Stimulated activated naive B cell treated with anti-CD40 and anti-IgM and Interleukin-4, amounts not matched to agents 10 μg/mL and 1 μg/mL and 100 μg/mL, for 72 hours (primary cell): ENCODE measurements at regions not wholly inside any gene's neighbourhood (a gene's known extent, or its start where the extent isn't known, plus 50 kb on each side); places are given as distances from the start of the nearest gene placed in this dataset.
"Not testable (repeated sequence)": the region's sequence is repeated elsewhere in the genome, so short reads cannot be mapped to it uniquely, and the experiment has no call there.

ENCODE experiments used
- ATAC-seq, 2 donors: fragments of 150-1000 bp; cut with Tn5 transposase; replicated peaks; 2 replicates each; pipeline ENCODE4 v1.10.0; 2021; ENCODE audit warnings: moderate library complexity in 1 of 2
- DNase-seq: peaks from one replicate; pipeline ENCODE4 v3.0.0; 2021
- H3K27ac Mint-ChIP-seq: one replicate; pipeline ENCODE4 v1.8.0; 2022; ENCODE audit warnings: mild to moderate bottlenecking, mixed read lengths
- H3K27me3 Mint-ChIP-seq, 2 donors: one replicate each; pipeline ENCODE4 v1.8.0; 2022; ENCODE audit warnings: mixed read lengths in 2 of 2
- H3K36me3 Mint-ChIP-seq, 2 donors: one replicate each; pipeline ENCODE4 v1.8.0; 2022; ENCODE audit warnings: mixed read lengths in 2 of 2, mild to moderate bottlenecking in 1 of 2
- H3K4me1 Mint-ChIP-seq, 2 donors: one replicate each; pipeline ENCODE4 v1.8.0; 2022; ENCODE audit warnings: mixed read lengths in 2 of 2, mild to moderate bottlenecking in 1 of 2
- H3K4me3 Mint-ChIP-seq, 2 donors: one replicate each; pipeline ENCODE4 v1.8.0; 2022; ENCODE audit warnings: mild to moderate bottlenecking in 2 of 2, mixed read lengths in 2 of 2, moderate library complexity in 1 of 2
- H3K9me3 Mint-ChIP-seq, 2 donors: one replicate each; pipeline ENCODE4 v1.8.0; 2022; ENCODE audit warnings: mixed read lengths in 2 of 2, mild to moderate bottlenecking in 1 of 2

- no peaks in the 10 kb centered on the region for H3K36me3 Mint-ChIP-seq
- no peak overlapping the region for H3K27ac Mint-ChIP-seq
- no peaks in the 10 kb centered on the region for H3K4me1 Mint-ChIP-seq
- no peak for ATAC-seq
- H3K9me3 Mint-ChIP-seq: peaks cover 5 to 7% of the 10 kb centered on the region in 2 donors
- no peak for DNase-seq
- no peak overlapping the region for H3K4me3 Mint-ChIP-seq
- H3K27me3 Mint-ChIP-seq: no peaks in the 10 kb centered on the region
These were observed 315.1 kb upstream of the DKK2 start for GRCh38 chr4:107351196-107351595.

- DNase-seq (no peak), ATAC-seq (no peak)
- H3K27ac Mint-ChIP-seq: no peak overlapping the region
- no peaks in the 10 kb centered on the region for H3K27me3 Mint-ChIP-seq
- H3K4me1 Mint-ChIP-seq: no peaks in the 10 kb centered on the region
- H3K4me3 Mint-ChIP-seq: no peak overlapping the region
- no peaks in the 10 kb centered on the region for H3K36me3 Mint-ChIP-seq
- peaks cover 5 to 7% of the 10 kb centered on the region in 2 donors for H3K9me3 Mint-ChIP-seq
These were observed 313.6 kb upstream of the DKK2 start for GRCh38 chr4:107349732-107350131.

- no peak overlapping the region for H3K27ac Mint-ChIP-seq
- H3K36me3 Mint-ChIP-seq: no peaks in the 10 kb centered on the region
These were observed 313.2 kb upstream of the DKK2 start for GRCh38 chr4:107349266-107349665.

GRCh38 chr4:107348188-107349050 lies 312.3 kb upstream of the DKK2 start:
- Mint-ChIP-seq H3K4me3 (no peak overlapping the region), H3K36me3 (no peaks in the 10 kb centered on the region), H3K9me3 (no peaks in the 10 kb centered on the region), H3K4me1 (no peaks in the 10 kb centered on the region), H3K27me3 (no peaks in the 10 kb centered on the region), H3K27ac (no peak overlapping the region)
- no peak for DNase-seq
- no peak for ATAC-seq

More at GRCh38 chr4:107349266-107349665, 313.2 kb upstream of the DKK2 start:
- no peak for DNase-seq
- Mint-ChIP-seq H3K27me3 (no peaks in the 10 kb centered on the region), H3K9me3 (peaks cover 5 to 7% of the 10 kb centered on the region in 2 donors), H3K4me3 (no peak overlapping the region), H3K4me1 (no peaks in the 10 kb centered on the region)
- ATAC-seq: no peak

- H3K27ac Mint-ChIP-seq: no peak overlapping the region
- peaks cover 3 to 7% of the 10 kb centered on the region in 2 donors for H3K9me3 Mint-ChIP-seq
- H3K27me3 Mint-ChIP-seq: no peaks in the 10 kb centered on the region
- ATAC-seq (no peak), DNase-seq (no peak)
- no peaks in the 10 kb centered on the region for H3K36me3 Mint-ChIP-seq
- no peaks in the 10 kb centered on the region for H3K4me1 Mint-ChIP-seq
- H3K4me3 Mint-ChIP-seq: no peak overlapping the region
These were observed 297.4 kb upstream of the DKK2 start for GRCh38 chr4:107333518-107333917.

GRCh38 chr4:107332656-107333055 lies 296.5 kb upstream of the DKK2 start:
- not testable (repeated sequence) for H3K4me3 Mint-ChIP-seq, H3K27me3 Mint-ChIP-seq, DNase-seq, H3K36me3 Mint-ChIP-seq, ATAC-seq, H3K27ac Mint-ChIP-seq, H3K4me1 Mint-ChIP-seq
- H3K9me3 Mint-ChIP-seq: peaks cover 7 to 13% of the 10 kb centered on the region in 2 donors

- no peaks in the 10 kb centered on the region for H3K27me3 Mint-ChIP-seq
- no peak for ATAC-seq
- no peak overlapping the region for H3K27ac Mint-ChIP-seq
- peaks cover 7 to 13% of the 10 kb centered on the region in 2 donors for H3K9me3 Mint-ChIP-seq
- no peak overlapping the region for H3K4me3 Mint-ChIP-seq
- no peak for DNase-seq
- H3K4me1 Mint-ChIP-seq: no peaks in the 10 kb centered on the region
- H3K36me3 Mint-ChIP-seq: no peaks in the 10 kb centered on the region
These were observed 294.8 kb upstream of the DKK2 start for GRCh38 chr4:107330916-107331315.

DNA sequence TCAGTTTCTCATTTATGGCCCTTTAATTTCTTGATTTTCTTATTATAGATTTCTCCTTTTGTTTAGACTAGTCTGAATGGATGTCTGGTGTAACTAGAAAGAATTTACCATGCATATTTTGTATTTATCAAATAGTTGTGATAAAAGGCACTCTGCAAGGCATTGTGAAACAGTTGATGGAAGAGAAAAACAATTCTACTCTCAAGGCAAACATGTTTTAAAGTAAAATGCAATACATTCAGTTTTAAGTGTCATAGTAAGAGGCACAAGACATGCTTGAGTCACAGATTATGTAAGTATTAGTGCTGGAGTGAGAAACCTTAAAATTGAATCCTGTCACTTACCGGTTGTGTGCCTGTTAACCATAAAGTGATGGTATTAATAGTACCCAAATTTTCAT lies 283.3 kb upstream of the DKK2 start:
- Mint-ChIP-seq H3K36me3 (no peaks in the 10 kb centered on the region), H3K27me3 (no peaks in the 10 kb centered on the region), H3K9me3 (peaks cover 0 to 3% of the 10 kb centered on the region in 2 donors), H3K4me3 (no peak overlapping the region), H3K4me1 (no peaks in the 10 kb centered on the region), H3K27ac (no peak overlapping the region)
- ATAC-seq: no peak
- no peak for DNase-seq

GRCh38 chr4:107318078-107318477 lies 282.0 kb upstream of the DKK2 start:
- Mint-ChIP-seq H3K27me3 (no peaks in the 10 kb centered on the region), H3K4me1 (no peaks in the 10 kb centered on the region), H3K27ac (no peak overlapping the region), H3K4me3 (no peak overlapping the region), H3K9me3 (peaks cover 0 to 3% of the 10 kb centered on the region in 2 donors), H3K36me3 (no peaks in the 10 kb centered on the region)
- DNase-seq: no peak
- no peak for ATAC-seq

DNA sequence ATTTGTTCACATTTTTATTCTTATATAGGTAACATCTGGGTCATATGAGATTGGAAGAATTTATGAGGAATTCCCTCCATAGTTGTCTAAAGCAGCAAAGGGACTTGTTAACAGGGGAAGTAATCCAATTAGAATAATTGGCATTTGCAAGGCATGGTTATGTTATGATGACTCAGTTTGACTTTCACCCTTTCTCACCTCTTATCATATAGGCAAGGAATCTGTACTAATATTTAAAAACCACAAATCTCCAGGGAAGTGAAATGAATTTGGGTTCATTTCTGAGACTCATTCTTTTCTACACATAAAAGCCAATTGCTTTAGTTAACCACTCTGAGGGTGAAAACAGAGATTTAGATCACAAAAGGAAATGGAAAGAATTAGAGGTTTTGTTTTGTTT lies 281.5 kb upstream of the DKK2 start:
- Mint-ChIP-seq H3K9me3 (peaks cover 0 to 3% of the 10 kb centered on the region in 2 donors), H3K27ac (no peak overlapping the region), H3K27me3 (no peaks in the 10 kb centered on the region), H3K36me3 (no peaks in the 10 kb centered on the region), H3K4me3 (no peak overlapping the region), H3K4me1 (no peaks in the 10 kb centered on the region)
- ATAC-seq: no peak
- DNase-seq: no peak

DNA sequence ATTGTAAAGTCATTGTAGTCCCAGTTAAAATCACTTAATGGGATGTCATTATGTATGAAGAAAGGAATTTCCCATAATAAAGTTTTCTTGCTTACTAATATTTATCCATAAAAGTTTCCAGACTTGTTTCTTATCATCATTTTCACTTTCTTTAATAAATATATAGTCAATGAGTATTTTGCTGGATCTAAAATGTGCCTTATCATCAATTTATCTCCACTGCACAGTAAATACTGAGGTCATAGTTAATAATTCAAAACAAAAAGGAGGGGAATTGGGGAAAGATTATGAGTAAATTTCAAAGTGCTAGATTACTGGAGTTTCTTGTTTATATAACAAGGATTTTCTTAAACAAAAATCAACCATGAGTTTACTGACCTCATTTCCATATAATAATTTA lies 279.5 kb upstream of the DKK2 start:
- no peaks in the 10 kb centered on the region for H3K4me1 Mint-ChIP-seq
- no peaks in the 10 kb centered on the region for H3K9me3 Mint-ChIP-seq
- DNase-seq: no peak
- no peak overlapping the region for H3K4me3 Mint-ChIP-seq
- no peak for ATAC-seq
- no peaks in the 10 kb centered on the region for H3K36me3 Mint-ChIP-seq
- no peak overlapping the region for H3K27ac Mint-ChIP-seq
- H3K27me3 Mint-ChIP-seq: no peaks in the 10 kb centered on the region

DNA sequence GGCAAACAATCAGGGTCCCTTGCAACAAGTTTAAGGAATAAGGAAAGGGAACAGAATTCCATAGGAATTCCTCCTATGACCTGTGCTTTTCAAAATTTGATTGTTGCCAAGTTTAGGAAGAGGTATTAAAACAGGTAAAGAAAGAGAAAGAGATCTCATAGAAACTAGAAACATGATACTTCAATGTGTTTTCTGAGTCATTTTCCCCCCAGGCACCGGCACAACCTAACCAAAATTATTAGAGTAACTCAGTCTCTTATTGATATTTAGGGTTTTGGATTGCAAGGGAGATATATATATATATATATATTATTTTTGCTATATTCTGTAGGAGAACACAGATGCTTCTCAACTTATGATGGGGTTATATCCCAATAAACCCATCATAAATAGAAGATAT lies 278.0 kb upstream of the DKK2 start:
- Mint-ChIP-seq H3K36me3 (no peaks in the 10 kb centered on the region), H3K27me3 (no peaks in the 10 kb centered on the region), H3K27ac (no peak overlapping the region), H3K4me1 (no peaks in the 10 kb centered on the region), H3K4me3 (no peak overlapping the region), H3K9me3 (no peaks in the 10 kb centered on the region)
- no peak for ATAC-seq
- DNase-seq: no peak

DNA sequence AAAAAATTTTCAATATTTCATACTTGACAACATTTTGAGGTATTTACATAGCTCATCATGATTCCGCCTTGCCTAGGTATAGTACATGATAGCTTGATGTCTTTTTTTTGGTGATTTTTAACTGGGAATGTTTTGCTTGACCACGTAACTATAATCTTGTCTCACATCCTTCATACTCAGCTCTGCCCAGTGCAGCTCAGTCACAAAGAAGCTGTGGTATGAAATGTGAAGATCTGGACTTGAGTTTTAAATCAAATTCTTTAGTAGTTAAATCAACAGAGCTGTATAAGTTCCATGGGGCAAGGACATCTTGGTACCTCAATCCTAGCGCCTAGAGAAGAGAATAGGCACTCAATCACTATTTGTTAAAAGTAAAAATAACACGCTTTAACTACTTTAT lies 276.3 kb upstream of the DKK2 start:
- no peak for DNase-seq

GRCh38 chr4:107304699-107305286 lies 268.7 kb upstream of the DKK2 start:
- H3K4me1 Mint-ChIP-seq: no peaks in the 10 kb centered on the region
- no peaks in the 10 kb centered on the region for H3K9me3 Mint-ChIP-seq
- H3K27ac Mint-ChIP-seq: no peak overlapping the region
- no peak overlapping the region for H3K4me3 Mint-ChIP-seq
- ATAC-seq (no peak), DNase-seq (no peak)
- no peaks in the 10 kb centered on the region for H3K36me3 Mint-ChIP-seq
- no peaks in the 10 kb centered on the region for H3K27me3 Mint-ChIP-seq

More for the DNA sequence above, 276.3 kb upstream of the DKK2 start:
- H3K36me3 Mint-ChIP-seq: no peaks in the 10 kb centered on the region
- ATAC-seq: no peak
- H3K9me3 Mint-ChIP-seq: no peaks in the 10 kb centered on the region
- H3K4me1 Mint-ChIP-seq: no peaks in the 10 kb centered on the region
- H3K27me3 Mint-ChIP-seq: no peaks in the 10 kb centered on the region
- no peak overlapping the region for H3K4me3 Mint-ChIP-seq
- no peak overlapping the region for H3K27ac Mint-ChIP-seq

DNA sequence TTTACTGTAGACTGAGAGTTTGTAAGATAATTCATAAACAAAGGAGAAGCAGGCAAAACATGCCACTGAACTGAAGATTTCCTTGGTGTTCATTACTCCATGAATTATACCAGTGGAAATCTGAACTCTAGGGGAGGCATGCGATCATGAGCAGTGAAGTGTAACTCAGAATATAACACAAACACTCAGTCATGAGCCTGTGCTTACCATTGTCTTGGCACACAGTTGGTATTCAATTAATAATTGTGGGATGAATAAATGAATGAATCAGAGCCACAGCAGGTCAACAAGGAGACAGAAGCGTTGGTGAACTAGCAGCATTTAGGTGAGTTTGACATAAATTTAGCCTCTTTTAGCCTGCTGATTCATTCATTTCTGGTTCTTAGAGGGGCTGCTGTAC lies 263.5 kb upstream of the DKK2 start:
- Mint-ChIP-seq H3K4me3 (no peak overlapping the region), H3K27ac (no peak overlapping the region), H3K36me3 (no peaks in the 10 kb centered on the region), H3K4me1 (no peaks in the 10 kb centered on the region), H3K27me3 (no peaks in the 10 kb centered on the region), H3K9me3 (peaks cover 0 to 2% of the 10 kb centered on the region in 2 donors)
- ATAC-seq: no peak
- no peak for DNase-seq
